ENCODE measurements at regions not wholly inside any gene's neighbourhood (a gene's known extent, or its start where the extent isn't known, plus 50 kb on each side); places are given as distances from the start of the nearest gene placed in this dataset.
A peak's percentile ranks its signal among the peaks of the same experiment; 100 is the strongest.
"Not testable (repeated sequence)": the region's sequence is repeated elsewhere in the genome, so short reads cannot be mapped to it uniquely, and the experiment has no call there.

DNA sequence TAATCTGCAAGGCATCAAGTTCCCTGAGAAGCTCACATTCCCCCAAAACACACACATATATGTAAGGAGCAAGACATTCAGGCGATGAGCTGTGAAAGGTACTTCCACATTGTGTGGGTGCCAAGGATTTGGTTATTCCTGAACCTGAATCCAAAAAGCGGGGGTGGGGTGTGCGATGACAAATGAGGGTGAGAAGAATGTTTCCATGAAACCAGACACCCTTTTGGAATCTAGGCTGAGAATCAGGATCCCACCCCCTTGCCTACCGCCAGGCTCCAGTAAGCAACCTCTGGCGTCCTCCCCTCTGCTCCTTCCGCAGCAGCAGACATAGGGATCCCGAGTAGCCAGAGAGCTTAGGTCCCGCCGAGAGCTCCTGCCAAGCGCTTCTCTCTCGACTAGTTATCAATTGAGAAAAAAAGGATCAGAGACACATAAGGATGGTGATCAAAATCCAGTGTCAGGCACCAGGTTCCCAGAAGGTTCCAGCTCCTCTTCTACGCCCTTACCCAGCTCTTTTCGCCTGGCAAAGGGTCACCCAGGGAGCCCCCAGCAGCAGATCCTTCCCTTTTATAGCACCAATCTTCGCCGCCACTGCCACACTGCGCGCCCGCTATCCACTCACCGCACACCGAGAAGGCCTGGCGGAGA lies 191.1 kb downstream of the USP22 start:
- H2BK120ac ChIP-seq (ENCODE audit: low read depth, low read length); H2AK5ac ChIP-seq (ENCODE audit: low read length, severe bottlenecking); H3K27ac ChIP-seq (ENCODE audit: low read length, poor library complexity, severe bottlenecking); H3K4ac ChIP-seq (ENCODE audit: low read depth in 1 of 2, low read length in 2 of 2); H3K23ac ChIP-seq (ENCODE audit: low read length in 2 of 2); H4K91ac ChIP-seq (ENCODE audit: low read length); H3K79me1 ChIP-seq (replicated peaks; ENCODE audit: low read length, poor library complexity, severe bottlenecking); H3K4me1 ChIP-seq (ENCODE audit: control insufficient read depth, insufficient read depth, low read depth, low read length); H3K9me3 ChIP-seq (ENCODE audit: control insufficient read depth, low read length); H2BK12ac ChIP-seq (ENCODE audit: low read length in 2 of 2); H2BK15ac ChIP-seq (ENCODE audit: low read depth, poor library complexity, severe bottlenecking); H4K8ac ChIP-seq (ENCODE audit: low read length); H3K14ac ChIP-seq (ENCODE audit: low read length in 2 of 2); H3K36me3 ChIP-seq (ENCODE audit: control insufficient read depth in 1 of 2, insufficient read depth in 2 of 2, low read depth in 1 of 2, low read length in 2 of 2); H3K18ac ChIP-seq (ENCODE audit: low read depth in 1 of 2, low read length in 2 of 2); H2BK5ac ChIP-seq (ENCODE audit: low read depth, low read length, poor library complexity, severe bottlenecking): not testable (repeated sequence)
- Histone ChIP-seq H3K9ac (ENCODE audit: low read length) (peak overlapping the region; percentile 32), H3K4me3 (ENCODE audit: insufficient read depth in 1 of 2, low read depth in 1 of 2, low read length in 2 of 2) (peak overlapping the region; percentile 47 to 75), H3K4me2 (ENCODE audit: low read length, poor library complexity, severe bottlenecking) (peak overlapping the region; percentile 88), H2AFZ (ENCODE audit: low read depth, low read length) (peak overlapping the region; percentile 27), H3K27me3 (ENCODE audit: control insufficient read depth in 1 of 2, insufficient read depth in 1 of 2, low read length in 2 of 2) (peaks cover 3 to 25% of the 10 kb centered on the region in 2 experiments)
- whole genome bisulfite sequencing: 12% methylated on average over 7 of the region's 21 CpGs
- DNase-seq: peak; percentile 28

DNA sequence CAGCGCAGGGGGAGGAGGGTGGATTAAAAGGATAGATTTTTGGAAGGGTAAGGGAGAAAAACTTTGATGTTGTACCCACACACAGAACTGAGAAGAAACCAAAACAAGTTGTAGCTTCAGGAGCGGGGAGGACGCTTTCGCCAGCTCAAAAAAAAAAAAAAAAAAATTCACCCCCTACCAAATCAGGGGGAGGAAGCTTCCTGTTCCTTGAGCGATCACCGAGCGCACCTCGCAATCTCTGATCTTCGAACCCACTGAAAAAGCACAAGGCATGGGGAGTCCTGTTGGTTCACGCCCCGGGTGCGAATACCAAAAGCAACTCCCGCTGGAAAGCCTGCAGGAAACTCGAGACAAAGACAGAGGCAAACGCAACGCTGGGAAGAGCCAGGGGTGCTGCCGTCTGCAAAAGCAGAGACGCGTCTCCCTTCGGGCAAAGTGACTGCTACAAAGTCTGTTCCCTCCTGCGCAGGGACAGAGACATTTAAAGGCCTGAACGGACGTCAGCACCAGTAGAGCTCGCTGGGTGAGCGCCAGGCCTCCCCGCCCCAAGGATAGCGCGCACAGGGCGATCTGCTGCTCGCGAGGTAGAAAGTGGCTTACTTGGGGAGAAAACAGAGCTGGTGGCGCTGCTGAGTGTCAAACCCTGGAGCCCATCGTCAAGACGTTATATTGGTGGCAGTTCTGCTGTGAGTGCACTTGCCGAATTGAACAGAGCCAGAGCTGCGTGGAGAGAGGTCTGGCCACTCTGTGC lies 190.4 kb downstream of the USP22 start:
- no peak overlapping the region for H4K91ac ChIP-seq (ENCODE audit: low read length)
- H2AK5ac ChIP-seq (ENCODE audit: low read length, severe bottlenecking): no peak overlapping the region
- H3K18ac ChIP-seq (ENCODE audit: low read depth in 1 of 2, low read length in 2 of 2): no peak overlapping the region
- WGBS: under 1% methylated on average over 35 of the region's 36 CpGs
- peak overlapping the region; percentile 41 to 75 for H3K4me3 ChIP-seq (ENCODE audit: insufficient read depth in 1 of 2, low read depth in 1 of 2, low read length in 2 of 2)
- peak overlapping the region; percentile 29 for H2AFZ ChIP-seq (ENCODE audit: low read depth, low read length)
- DNase-seq: peak; percentile 46
- H3K14ac ChIP-seq (ENCODE audit: low read length in 2 of 2): no peak overlapping the region
- no peaks in the 10 kb centered on the region for H3K36me3 ChIP-seq (ENCODE audit: control insufficient read depth in 1 of 2, insufficient read depth in 2 of 2, low read depth in 1 of 2, low read length in 2 of 2)
- peak overlapping the region; percentile 32 for H3K9ac ChIP-seq (ENCODE audit: low read length)
- H3K27me3 ChIP-seq (ENCODE audit: control insufficient read depth in 1 of 2, insufficient read depth in 1 of 2, low read length in 2 of 2): peaks cover 3 to 25% of the 10 kb centered on the region in 2 experiments
- no peak overlapping the region for H3K27ac ChIP-seq (ENCODE audit: low read length, poor library complexity, severe bottlenecking)
- no peak overlapping the region for H3K4ac ChIP-seq (ENCODE audit: low read depth in 1 of 2, low read length in 2 of 2)
- no peak overlapping the region for H2BK15ac ChIP-seq (ENCODE audit: low read depth, poor library complexity, severe bottlenecking)
- H2BK120ac ChIP-seq (ENCODE audit: low read depth, low read length): no peak overlapping the region
- no peak overlapping the region for H4K8ac ChIP-seq (ENCODE audit: low read length)
- H3K23ac ChIP-seq (ENCODE audit: low read length in 2 of 2): no peak overlapping the region
- no peaks in the 10 kb centered on the region for H3K79me1 ChIP-seq (replicated peaks; ENCODE audit: low read length, poor library complexity, severe bottlenecking)
- no peaks in the 10 kb centered on the region for H3K9me3 ChIP-seq (ENCODE audit: control insufficient read depth, low read length)
- H3K4me1 ChIP-seq (ENCODE audit: control insufficient read depth, insufficient read depth, low read depth, low read length): peaks cover 9% of the 10 kb centered on the region
- no peak overlapping the region for H2BK12ac ChIP-seq (ENCODE audit: low read length in 2 of 2)
- no peak overlapping the region for H2BK5ac ChIP-seq (ENCODE audit: low read depth, low read length, poor library complexity, severe bottlenecking)
- peak overlapping the region; percentile 88 for H3K4me2 ChIP-seq (ENCODE audit: low read length, poor library complexity, severe bottlenecking)

DNA sequence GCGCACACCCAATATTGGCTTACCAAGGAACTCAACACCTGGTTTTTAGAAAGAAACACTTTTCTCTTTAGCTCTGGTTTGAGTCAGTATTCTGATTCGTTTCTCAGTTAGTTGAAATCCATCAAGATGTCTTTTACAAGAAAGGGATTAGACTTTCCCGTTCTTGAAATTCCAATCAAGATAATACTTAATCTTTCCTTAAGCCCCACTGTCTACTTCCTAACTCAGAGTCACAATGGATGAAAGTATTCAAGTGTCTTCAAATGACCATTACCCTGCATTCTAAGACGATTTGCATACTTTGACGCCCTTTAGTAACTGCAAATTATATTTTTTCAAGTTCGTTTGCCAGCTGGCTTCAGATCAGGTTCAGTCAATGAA lies 189.8 kb downstream of the USP22 start:
- Histone ChIP-seq H2AFZ (ENCODE audit: low read depth, low read length) (peak overlapping the region; percentile 29), H2BK12ac (ENCODE audit: low read length in 2 of 2) (no peak overlapping the region), H3K23ac (ENCODE audit: low read length in 2 of 2) (no peak overlapping the region), H3K27me3 (ENCODE audit: control insufficient read depth in 1 of 2, insufficient read depth in 1 of 2, low read length in 2 of 2) (peaks cover 3 to 22% of the 10 kb centered on the region in 2 experiments), H3K36me3 (ENCODE audit: control insufficient read depth in 1 of 2, insufficient read depth in 2 of 2, low read depth in 1 of 2, low read length in 2 of 2) (no peaks in the 10 kb centered on the region), H4K91ac (ENCODE audit: low read length) (no peak overlapping the region), H3K27ac (ENCODE audit: low read length, poor library complexity, severe bottlenecking) (no peak overlapping the region), H3K4me2 (ENCODE audit: low read length, poor library complexity, severe bottlenecking) (peak overlapping the region; percentile 88), H2AK5ac (ENCODE audit: low read length, severe bottlenecking) (no peak overlapping the region), H2BK15ac (ENCODE audit: low read depth, poor library complexity, severe bottlenecking) (no peak overlapping the region), H3K18ac (ENCODE audit: low read depth in 1 of 2, low read length in 2 of 2) (no peak overlapping the region), H3K4me1 (ENCODE audit: control insufficient read depth, insufficient read depth, low read depth, low read length) (peaks cover 9% of the 10 kb centered on the region), H2BK5ac (ENCODE audit: low read depth, low read length, poor library complexity, severe bottlenecking) (no peak overlapping the region), H3K9me3 (ENCODE audit: control insufficient read depth, low read length) (no peaks in the 10 kb centered on the region), H3K4ac (ENCODE audit: low read depth in 1 of 2, low read length in 2 of 2) (no peak overlapping the region), H3K9ac (ENCODE audit: low read length) (no peak overlapping the region), H2BK120ac (ENCODE audit: low read depth, low read length) (no peak overlapping the region), H4K8ac (ENCODE audit: low read length) (no peak overlapping the region), H3K14ac (ENCODE audit: low read length in 2 of 2) (no peak overlapping the region), H3K4me3 (ENCODE audit: insufficient read depth in 1 of 2, low read depth in 1 of 2, low read length in 2 of 2) (peak overlapping the region in 1 of 2 experiments; percentile 75), H3K79me1 (replicated peaks; ENCODE audit: low read length, poor library complexity, severe bottlenecking) (no peaks in the 10 kb centered on the region)
- no peak for DNase-seq
- 38% methylated on average over 6 of the region's 6 CpGs for WGBS

DNA sequence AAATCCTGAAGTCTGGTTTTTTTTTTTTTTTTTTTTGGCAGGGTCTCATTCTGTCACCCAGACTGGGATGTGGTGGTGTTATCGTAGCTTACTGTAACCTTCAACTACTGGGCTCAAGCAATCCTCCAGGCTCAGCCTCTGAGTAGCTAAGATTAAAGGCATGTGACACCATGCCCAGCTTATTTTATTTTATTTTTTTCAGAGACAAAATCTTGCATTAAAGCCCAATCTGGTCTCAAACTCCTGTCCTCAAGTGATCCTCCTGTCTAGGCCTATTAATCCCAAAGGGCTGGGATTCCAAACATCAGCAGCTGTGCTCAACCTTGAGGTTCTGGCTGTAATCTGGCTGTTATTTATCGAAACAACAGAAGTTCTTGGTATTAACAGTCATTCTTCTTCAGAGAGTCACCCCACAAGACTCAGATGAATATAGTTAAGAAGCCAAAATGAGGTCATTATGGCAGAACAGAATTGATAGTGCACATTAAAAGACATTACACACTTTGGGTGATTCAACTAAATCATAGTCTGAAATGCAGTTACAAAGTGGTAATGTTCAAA lies 186.8 kb downstream of the USP22 start:
- H2BK15ac ChIP-seq (ENCODE audit: low read depth, poor library complexity, severe bottlenecking); H3K36me3 ChIP-seq (ENCODE audit: control insufficient read depth in 1 of 2, insufficient read depth in 2 of 2, low read depth in 1 of 2, low read length in 2 of 2); H3K9me3 ChIP-seq (ENCODE audit: control insufficient read depth, low read length); DNase-seq; H2AFZ ChIP-seq (ENCODE audit: low read depth, low read length); H3K14ac ChIP-seq (ENCODE audit: low read length in 2 of 2); H3K23ac ChIP-seq (ENCODE audit: low read length in 2 of 2); H2BK12ac ChIP-seq (ENCODE audit: low read length in 2 of 2); H4K91ac ChIP-seq (ENCODE audit: low read length); H3K79me1 ChIP-seq (replicated peaks; ENCODE audit: low read length, poor library complexity, severe bottlenecking); H2AK5ac ChIP-seq (ENCODE audit: low read length, severe bottlenecking); H3K4me2 ChIP-seq (ENCODE audit: low read length, poor library complexity, severe bottlenecking); H3K4me3 ChIP-seq (ENCODE audit: insufficient read depth in 1 of 2, low read depth in 1 of 2, low read length in 2 of 2); H3K9ac ChIP-seq (ENCODE audit: low read length); H2BK120ac ChIP-seq (ENCODE audit: low read depth, low read length); H2BK5ac ChIP-seq (ENCODE audit: low read depth, low read length, poor library complexity, severe bottlenecking); H3K4ac ChIP-seq (ENCODE audit: low read depth in 1 of 2, low read length in 2 of 2); H4K8ac ChIP-seq (ENCODE audit: low read length); H3K18ac ChIP-seq (ENCODE audit: low read depth in 1 of 2, low read length in 2 of 2); H3K27ac ChIP-seq (ENCODE audit: low read length, poor library complexity, severe bottlenecking); H3K4me1 ChIP-seq (ENCODE audit: control insufficient read depth, insufficient read depth, low read depth, low read length): not testable (repeated sequence)
- 92% methylated on average over 2 of the region's 2 CpGs for WGBS
- peaks cover 0 to 22% of the 10 kb centered on the region in 2 experiments for H3K27me3 ChIP-seq (ENCODE audit: control insufficient read depth in 1 of 2, insufficient read depth in 1 of 2, low read length in 2 of 2)
